ENCODE measurements at regions not wholly inside any gene's neighbourhood (a gene's known extent, or its start where the extent isn't known, plus 50 kb on each side); places are given as distances from the start of the nearest gene placed in this dataset.

DNA sequence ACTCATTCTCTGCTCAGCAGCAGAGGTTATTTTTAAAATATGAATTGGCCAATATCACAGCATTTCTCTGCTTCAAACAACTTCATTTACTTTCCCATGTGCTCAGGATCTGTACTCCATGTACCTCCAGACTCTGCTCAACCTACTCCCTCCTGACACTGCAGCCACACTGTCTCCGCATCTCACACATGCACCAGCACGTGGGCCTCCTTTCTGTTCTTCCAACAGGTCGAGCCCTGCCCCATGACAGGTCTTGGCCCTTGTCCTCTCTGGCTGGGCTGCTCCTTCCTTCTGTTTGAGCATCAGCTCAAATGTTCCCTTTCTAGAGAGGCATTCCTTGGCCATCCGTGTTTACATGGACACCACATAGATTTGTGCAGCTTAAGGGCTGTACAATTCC, 195.7 kb downstream of the EBLN2 start:
- Histone ChIP-seq H3K79me1 (ENCODE audit: low read depth, low read length) (no peaks in the 10 kb centered on the region), H2AFZ (ENCODE audit: low read length) (no peak overlapping the region), H3K36me3 (replicated peaks in 1 of 2; ENCODE audit: control insufficient read depth in 2 of 2, insufficient read depth in 2 of 2, low read length in 2 of 2) (no peaks in the 10 kb centered on the region), H3K4ac (ENCODE audit: low read length) (no peak overlapping the region), H2AK5ac (ENCODE audit: low read depth, low read length) (no peak overlapping the region), H3K27me3 (ENCODE audit: control insufficient read depth in 3 of 3, insufficient read depth in 3 of 3, low read depth in 1 of 3, low read length in 3 of 3) (peaks cover 0 to 10% (median 0%) of the 10 kb centered on the region in 3 experiments), H2BK15ac (ENCODE audit: low read length) (no peak overlapping the region), H2BK5ac (ENCODE audit: low read length) (no peak overlapping the region), H3K14ac (ENCODE audit: low read length) (no peak overlapping the region), H3K4me1 (ENCODE audit: control insufficient read depth in 2 of 2, insufficient read depth in 1 of 2, low read depth in 1 of 2, low read length in 2 of 2) (no peaks in the 10 kb centered on the region), H4K8ac (ENCODE audit: low read depth, low read length) (no peak overlapping the region), H3K4me3 (ENCODE audit: low read length in 2 of 2) (no peak overlapping the region), H3K4me2 (ENCODE audit: insufficient read depth, low read length, poor library complexity, severe bottlenecking) (no peak overlapping the region), H3K18ac (ENCODE audit: low read length) (peak overlapping the region; percentile 16), H3K27ac (replicated peaks; ENCODE audit: low read length) (no peak overlapping the region), H3K9ac (ENCODE audit: low read depth, low read length, poor library complexity) (no peak overlapping the region), H4K91ac (ENCODE audit: low read depth, low read length, poor library complexity) (no peak overlapping the region), H3K23ac (ENCODE audit: low read depth, low read length, poor library complexity) (no peak overlapping the region), H2BK12ac (ENCODE audit: low read length) (no peak overlapping the region), H2BK120ac (ENCODE audit: low read depth, low read length) (no peak overlapping the region), H3K9me3 (replicated peaks in 1 of 2; ENCODE audit: control insufficient read depth in 2 of 2, insufficient read depth in 1 of 2, low read depth in 1 of 2, low read length in 2 of 2) (no peaks in the 10 kb centered on the region)
- no peak for DNase-seq (ENCODE audit: low spot score)
- no CpG with 5 or more reads among the region's 4 CpGs for WGBS, 2 donors (ENCODE audit: extremely low coverage in 2 of 2, insufficient read length in 2 of 2, insufficient replicate concordance in 1 of 2)

DNA sequence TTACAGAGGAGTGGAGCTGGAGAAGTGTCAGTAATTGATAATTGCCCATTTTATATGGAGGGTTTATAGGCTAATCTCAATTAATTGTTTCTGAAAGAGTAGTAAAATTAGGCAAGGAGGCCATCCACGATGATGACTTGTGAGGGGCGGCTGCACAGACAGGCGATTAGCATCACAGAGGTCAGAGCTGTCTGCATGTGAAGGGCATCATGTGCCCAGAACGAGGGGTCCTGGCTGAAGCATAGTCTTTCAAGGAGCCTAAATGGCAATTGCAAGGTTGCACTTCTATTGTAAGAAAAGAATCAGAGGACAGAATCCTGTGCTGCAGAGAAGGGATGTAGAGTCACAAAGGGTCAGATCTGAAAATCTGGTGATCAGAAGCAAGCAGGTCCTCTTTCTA, 196.6 kb downstream of the EBLN2 start:
- Histone ChIP-seq H3K36me3 (replicated peaks in 1 of 2; ENCODE audit: control insufficient read depth in 2 of 2, insufficient read depth in 2 of 2, low read length in 2 of 2) (no peaks in the 10 kb centered on the region), H2BK12ac (ENCODE audit: low read length) (no peak overlapping the region), H3K27ac (replicated peaks; ENCODE audit: low read length) (no peak overlapping the region), H3K9me3 (replicated peaks in 1 of 2; ENCODE audit: control insufficient read depth in 2 of 2, insufficient read depth in 1 of 2, low read depth in 1 of 2, low read length in 2 of 2) (no peaks in the 10 kb centered on the region), H4K91ac (ENCODE audit: low read depth, low read length, poor library complexity) (no peak overlapping the region), H3K27me3 (ENCODE audit: control insufficient read depth in 3 of 3, insufficient read depth in 3 of 3, low read depth in 1 of 3, low read length in 3 of 3) (peaks cover 0 to 10% (median 0%) of the 10 kb centered on the region in 3 experiments), H3K4me3 (ENCODE audit: low read length in 2 of 2) (no peak overlapping the region), H2BK120ac (ENCODE audit: low read depth, low read length) (no peak overlapping the region), H3K9ac (ENCODE audit: low read depth, low read length, poor library complexity) (no peak overlapping the region), H3K14ac (ENCODE audit: low read length) (no peak overlapping the region), H3K18ac (ENCODE audit: low read length) (no peak overlapping the region), H2BK15ac (ENCODE audit: low read length) (no peak overlapping the region), H3K79me1 (ENCODE audit: low read depth, low read length) (no peaks in the 10 kb centered on the region), H2AK5ac (ENCODE audit: low read depth, low read length) (no peak overlapping the region), H2BK5ac (ENCODE audit: low read length) (no peak overlapping the region), H4K8ac (ENCODE audit: low read depth, low read length) (no peak overlapping the region), H2AFZ (ENCODE audit: low read length) (no peak overlapping the region), H3K23ac (ENCODE audit: low read depth, low read length, poor library complexity) (no peak overlapping the region), H3K4me2 (ENCODE audit: insufficient read depth, low read length, poor library complexity, severe bottlenecking) (no peak overlapping the region), H3K4me1 (ENCODE audit: control insufficient read depth in 2 of 2, insufficient read depth in 1 of 2, low read depth in 1 of 2, low read length in 2 of 2) (no peaks in the 10 kb centered on the region), H3K4ac (ENCODE audit: low read length) (no peak overlapping the region)
- no CpG with 5 or more reads among the region's 4 CpGs for WGBS, 2 donors (ENCODE audit: extremely low coverage in 2 of 2, insufficient read length in 2 of 2, insufficient replicate concordance in 1 of 2)
- no peak for DNase-seq (ENCODE audit: low spot score)

DNA sequence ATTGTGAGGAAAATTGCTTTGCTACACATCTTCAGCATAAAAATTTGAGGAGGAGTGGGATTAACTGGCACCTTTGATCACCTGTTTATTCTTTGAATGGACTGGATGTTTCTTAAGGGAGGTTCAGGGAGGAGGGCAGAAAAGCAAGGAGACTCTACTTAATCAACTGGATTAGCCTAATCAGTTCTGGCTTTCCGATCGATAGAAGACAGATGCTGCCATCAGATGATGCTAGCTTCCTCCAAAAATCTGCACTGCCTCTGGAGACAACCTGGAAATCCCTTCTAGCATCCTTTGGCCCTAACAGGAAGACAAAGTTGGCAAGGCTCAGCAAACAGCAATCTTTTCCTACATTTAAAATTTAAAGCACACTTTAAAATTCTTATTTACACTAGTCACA, 197.8 kb downstream of the EBLN2 start:
- no peaks in the 10 kb centered on the region for H3K79me1 ChIP-seq (ENCODE audit: low read depth, low read length)
- no peak overlapping the region for H2BK5ac ChIP-seq (ENCODE audit: low read length)
- no peak overlapping the region for H2BK15ac ChIP-seq (ENCODE audit: low read length)
- H2AFZ ChIP-seq (ENCODE audit: low read length) = no peak overlapping the region
- H3K27me3 ChIP-seq (ENCODE audit: control insufficient read depth in 3 of 3, insufficient read depth in 3 of 3, low read depth in 1 of 3, low read length in 3 of 3) = peaks cover 0 to 7% (median 0%) of the 10 kb centered on the region in 3 experiments
- H3K4me2 ChIP-seq (ENCODE audit: insufficient read depth, low read length, poor library complexity, severe bottlenecking) = no peak overlapping the region
- H2AK5ac ChIP-seq (ENCODE audit: low read depth, low read length) = no peak overlapping the region
- H3K14ac ChIP-seq (ENCODE audit: low read length) = no peak overlapping the region
- H3K4me3 ChIP-seq (ENCODE audit: low read length in 2 of 2) = no peak overlapping the region
- H3K23ac ChIP-seq (ENCODE audit: low read depth, low read length, poor library complexity) = no peak overlapping the region
- H2BK120ac ChIP-seq (ENCODE audit: low read depth, low read length) = no peak overlapping the region
- H3K9me3 ChIP-seq (replicated peaks in 1 of 2; ENCODE audit: control insufficient read depth in 2 of 2, insufficient read depth in 1 of 2, low read depth in 1 of 2, low read length in 2 of 2) = no peaks in the 10 kb centered on the region
- DNase-seq (ENCODE audit: low spot score) = no peak
- H3K18ac ChIP-seq (ENCODE audit: low read length) = no peak overlapping the region
- H3K4ac ChIP-seq (ENCODE audit: low read length) = no peak overlapping the region
- H3K4me1 ChIP-seq (ENCODE audit: control insufficient read depth in 2 of 2, insufficient read depth in 1 of 2, low read depth in 1 of 2, low read length in 2 of 2) = no peaks in the 10 kb centered on the region
- H4K8ac ChIP-seq (ENCODE audit: low read depth, low read length) = no peak overlapping the region
- H2BK12ac ChIP-seq (ENCODE audit: low read length) = no peak overlapping the region
- no peaks in the 10 kb centered on the region for H3K36me3 ChIP-seq (replicated peaks in 1 of 2; ENCODE audit: control insufficient read depth in 2 of 2, insufficient read depth in 2 of 2, low read length in 2 of 2)
- no peak overlapping the region for H3K9ac ChIP-seq (ENCODE audit: low read depth, low read length, poor library complexity)
- H4K91ac ChIP-seq (ENCODE audit: low read depth, low read length, poor library complexity) = no peak overlapping the region
- no CpG with 5 or more reads among the region's 2 CpGs for WGBS, 2 donors (ENCODE audit: extremely low coverage in 2 of 2, insufficient read length in 2 of 2, insufficient replicate concordance in 1 of 2)
- no peak overlapping the region for H3K27ac ChIP-seq (replicated peaks; ENCODE audit: low read length)

DNA sequence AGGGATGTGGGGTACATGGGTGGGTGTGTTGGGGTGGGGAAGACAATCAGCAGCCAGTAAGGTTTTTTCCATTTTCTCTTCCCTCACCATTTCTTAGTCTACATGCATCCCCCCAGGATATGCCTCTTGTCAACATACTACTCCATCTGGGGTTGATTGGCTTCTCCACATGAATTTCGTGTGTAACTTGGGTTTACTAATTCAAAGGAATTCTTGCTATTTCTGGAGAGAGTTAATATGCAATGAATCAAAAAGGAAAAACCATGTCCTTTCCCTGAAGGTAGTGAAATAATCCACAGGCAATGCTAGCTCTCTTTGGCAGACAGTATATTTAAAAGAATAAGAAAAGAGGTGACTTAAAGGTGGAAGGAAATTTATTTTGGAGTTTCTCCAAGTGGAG, 198.4 kb downstream of the EBLN2 start:
- Histone ChIP-seq H3K14ac (ENCODE audit: low read length) (no peak overlapping the region), H3K27me3 (ENCODE audit: control insufficient read depth in 3 of 3, insufficient read depth in 3 of 3, low read depth in 1 of 3, low read length in 3 of 3) (peaks cover 0 to 7% (median 0%) of the 10 kb centered on the region in 3 experiments), H3K23ac (ENCODE audit: low read depth, low read length, poor library complexity) (no peak overlapping the region), H3K9me3 (replicated peaks in 1 of 2; ENCODE audit: control insufficient read depth in 2 of 2, insufficient read depth in 1 of 2, low read depth in 1 of 2, low read length in 2 of 2) (no peaks in the 10 kb centered on the region), H3K4ac (ENCODE audit: low read length) (no peak overlapping the region), H3K4me3 (ENCODE audit: low read length in 2 of 2) (no peak overlapping the region), H3K4me2 (ENCODE audit: insufficient read depth, low read length, poor library complexity, severe bottlenecking) (no peak overlapping the region), H2BK120ac (ENCODE audit: low read depth, low read length) (no peak overlapping the region), H3K9ac (ENCODE audit: low read depth, low read length, poor library complexity) (no peak overlapping the region), H2BK12ac (ENCODE audit: low read length) (no peak overlapping the region), H3K79me1 (ENCODE audit: low read depth, low read length) (no peaks in the 10 kb centered on the region), H3K27ac (replicated peaks; ENCODE audit: low read length) (no peak overlapping the region), H3K4me1 (ENCODE audit: control insufficient read depth in 2 of 2, insufficient read depth in 1 of 2, low read depth in 1 of 2, low read length in 2 of 2) (no peaks in the 10 kb centered on the region), H2BK15ac (ENCODE audit: low read length) (no peak overlapping the region), H4K8ac (ENCODE audit: low read depth, low read length) (no peak overlapping the region), H2BK5ac (ENCODE audit: low read length) (no peak overlapping the region), H2AK5ac (ENCODE audit: low read depth, low read length) (no peak overlapping the region), H3K36me3 (replicated peaks in 1 of 2; ENCODE audit: control insufficient read depth in 2 of 2, insufficient read depth in 2 of 2, low read length in 2 of 2) (no peaks in the 10 kb centered on the region), H4K91ac (ENCODE audit: low read depth, low read length, poor library complexity) (no peak overlapping the region), H2AFZ (ENCODE audit: low read length) (no peak overlapping the region), H3K18ac (ENCODE audit: low read length) (no peak overlapping the region)
- WGBS, 2 donors (ENCODE audit: extremely low coverage in 2 of 2, insufficient read length in 2 of 2, insufficient replicate concordance in 1 of 2) = no CpG with 5 or more reads among the region's 1 CpG
- DNase-seq (ENCODE audit: low spot score) = no peak

All from neuronal stem cell (in vitro differentiated cells).